ENCODE measurements at regions not wholly inside any gene's neighbourhood (a gene's known extent, or its start where the extent isn't known, plus 50 kb on each side); places are given as distances from the start of the nearest gene placed in this dataset.

DNA sequence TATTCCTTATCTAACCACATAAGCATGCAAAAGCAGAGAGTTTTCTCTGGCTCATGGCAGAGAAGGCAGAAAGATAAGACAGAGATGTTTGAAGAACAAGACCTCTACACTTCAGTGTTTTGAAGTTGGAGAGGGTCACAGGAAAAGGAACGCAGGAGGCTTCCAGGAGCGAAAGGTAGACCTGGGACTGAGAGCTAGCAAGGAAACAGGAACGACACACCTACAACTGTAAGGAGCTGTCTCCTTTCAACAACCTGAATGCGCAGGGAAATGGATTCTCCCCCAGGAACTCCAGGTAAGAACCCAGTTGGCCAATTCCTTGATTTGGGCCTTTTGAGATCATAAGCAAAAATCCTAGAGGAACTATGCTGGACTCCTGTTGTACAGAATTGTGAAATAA lies 746.6 kb upstream of the DDX18 start:
- H3K27me3 ChIP-seq (ENCODE audit: insufficient read depth, low read length) = no peaks in the 10 kb centered on the region
- ChIA-PET CTCF (no interaction called here), RAD21 (ENCODE audit: low non-redundant PET in 1 of 2, low total read pairs in 2 of 2, uncharacterized antibody in 2 of 2, unreplicated experiment in 2 of 2) (no interaction called here), POLR2A (no interaction called here)
- intact Hi-C loops (cut with micrococcal nuclease) = no loop called here
- H3K79me2 ChIP-seq (ENCODE audit: insufficient read depth, low read length) = no peaks in the 10 kb centered on the region
- H3K36me3 ChIP-seq (ENCODE audit: control insufficient read depth in 1 of 2, insufficient read depth in 2 of 2, low read length in 2 of 2) = no peaks in the 10 kb centered on the region
- H2AFZ ChIP-seq (ENCODE audit: low read depth, low read length, poor library complexity, severe bottlenecking) = no peak overlapping the region
- TF ChIP-seq REST (IDR thresholded peaks at IDR 0.05; ENCODE audit: low read depth) (no peak), SP1 (IDR thresholded peaks at IDR 0.05; ENCODE audit: low read depth) (no peak), CBX3 (IDR thresholded peaks at IDR 0.05; ENCODE audit: low read depth) (no peak), SRF (IDR thresholded peaks at IDR 0.05; ENCODE audit: low read depth) (no peak)
- TF ChIP-seq, protein P1, sequence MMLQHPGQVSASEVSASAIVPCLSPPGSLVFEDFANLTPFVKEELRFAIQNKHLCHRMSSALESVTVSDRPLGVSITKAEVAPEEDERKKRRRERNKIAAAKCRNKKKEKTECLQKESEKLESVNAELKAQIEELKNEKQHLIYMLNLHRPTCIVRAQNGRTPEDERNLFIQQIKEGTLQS (IDR thresholded peaks at IDR 0.05) = no peak
- no peaks in the 10 kb centered on the region for H4K20me1 ChIP-seq (ENCODE audit: insufficient read depth)
- BruUV-seq (replicated peaks) = no TSS peak
- ATAC-seq (no peak), DNase-seq (ENCODE audit: low read depth, low spot score) (no peak)
- H3K9me3 ChIP-seq (ENCODE audit: control insufficient read depth in 1 of 2, insufficient read depth in 1 of 2, low read depth in 1 of 2, low read length in 2 of 2) = peaks cover 12 to 35% of the 10 kb centered on the region in 2 experiments; a peak in 2 of 4 replicates
- H3K27ac ChIP-seq (ENCODE audit: low read depth, low read length) = no peak overlapping the region
- no peak overlapping the region for H3K4me3 ChIP-seq (replicated peaks in 1 of 2; ENCODE audit: low read depth in 1 of 2, low read length in 2 of 2)
- H3K4me1 ChIP-seq (ENCODE audit: control insufficient read depth in 1 of 2, insufficient read depth in 2 of 2, low read length in 2 of 2) = no peaks in the 10 kb centered on the region
- no peaks in the 10 kb centered on the region for H3K9me2 ChIP-seq (ENCODE audit: insufficient read depth)
- H3K9ac ChIP-seq (ENCODE audit: low read length) = no peak overlapping the region
- no peak overlapping the region for H3K4me2 ChIP-seq (ENCODE audit: low read length)

DNA sequence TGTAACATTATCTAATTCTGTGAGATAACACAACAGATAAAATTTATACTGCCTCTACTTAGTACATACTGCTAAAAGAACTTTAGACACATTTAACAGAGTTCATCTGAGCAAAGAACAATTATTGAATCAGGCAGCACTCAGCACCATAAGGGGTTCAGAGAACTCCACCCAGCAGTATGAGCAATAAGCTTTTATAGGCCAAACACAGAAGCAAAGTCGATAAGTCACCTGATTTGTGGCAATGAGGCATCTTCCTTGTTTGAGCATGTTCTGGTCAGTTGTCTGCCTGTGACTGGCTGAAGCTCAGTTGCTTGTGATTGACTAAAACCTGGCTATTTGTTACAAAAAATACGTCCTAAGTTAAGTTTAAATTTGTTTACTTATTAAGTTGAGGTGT lies 746.1 kb upstream of the DDX18 start:
- RAD21 ChIA-PET (ENCODE audit: low non-redundant PET in 1 of 2, low total read pairs in 2 of 2, uncharacterized antibody in 2 of 2, unreplicated experiment in 2 of 2) = no interaction called here
- CTCF ChIA-PET = no interaction called here
- H3K9ac ChIP-seq (ENCODE audit: low read length) = no peak overlapping the region
- no peaks in the 10 kb centered on the region for H3K9me2 ChIP-seq (ENCODE audit: insufficient read depth)
- H2AFZ ChIP-seq (ENCODE audit: low read depth, low read length, poor library complexity, severe bottlenecking) = no peak overlapping the region
- H3K27ac ChIP-seq (ENCODE audit: low read depth, low read length) = no peak overlapping the region
- POLR2A ChIA-PET = no interaction called here
- intact Hi-C loops (cut with micrococcal nuclease) = no loop called here
- no peak overlapping the region for H3K4me2 ChIP-seq (ENCODE audit: low read length)
- peaks cover 12 to 32% of the 10 kb centered on the region in 2 experiments; a peak in 2 of 4 replicates for H3K9me3 ChIP-seq (ENCODE audit: control insufficient read depth in 1 of 2, insufficient read depth in 1 of 2, low read depth in 1 of 2, low read length in 2 of 2)
- no peaks in the 10 kb centered on the region for H3K4me1 ChIP-seq (ENCODE audit: control insufficient read depth in 1 of 2, insufficient read depth in 2 of 2, low read length in 2 of 2)
- H3K4me3 ChIP-seq (replicated peaks in 1 of 2; ENCODE audit: low read depth in 1 of 2, low read length in 2 of 2) = no peak overlapping the region
- no peaks in the 10 kb centered on the region for H3K79me2 ChIP-seq (ENCODE audit: insufficient read depth, low read length)
- no TSS peak for BruUV-seq (replicated peaks)
- DNase-seq (ENCODE audit: low read depth, low spot score) = no peak
- ATAC-seq = no peak
- no peaks in the 10 kb centered on the region for H3K36me3 ChIP-seq (ENCODE audit: control insufficient read depth in 1 of 2, insufficient read depth in 2 of 2, low read length in 2 of 2)
- no peaks in the 10 kb centered on the region for H3K27me3 ChIP-seq (ENCODE audit: insufficient read depth, low read length)
- H4K20me1 ChIP-seq (ENCODE audit: insufficient read depth) = no peaks in the 10 kb centered on the region
- TF ChIP-seq CTCF (IDR thresholded peaks at IDR 0.05 in 2 of 3, conservative IDR thresholded peaks at IDR 0.05 in 1 of 3; ENCODE audit: borderline replicate concordance in 1 of 3, insufficient read depth in 1 of 3, low read depth in 2 of 3, low read length in 2 of 3) (no peak), FOSL1 (IDR thresholded peaks at IDR 0.05; ENCODE audit: low read depth) (no peak), REST (IDR thresholded peaks at IDR 0.05; ENCODE audit: low read depth) (no peak), TCF7L2 (IDR thresholded peaks at IDR 0.05; ENCODE audit: borderline replicate concordance, extremely low read depth, insufficient read depth, insufficient read length) (no peak), SIN3A (IDR thresholded peaks at IDR 0.05; ENCODE audit: low read depth) (no peak), SP1 (IDR thresholded peaks at IDR 0.05; ENCODE audit: low read depth) (no peak), CEBPB (IDR thresholded peaks at IDR 0.05; ENCODE audit: low read depth) (no peak), YY1 (IDR thresholded peaks at IDR 0.05; ENCODE audit: extremely low read depth, insufficient replicate concordance, low read depth, low read length) (no peak), CBX3 (IDR thresholded peaks at IDR 0.05; ENCODE audit: low read depth) (no peak)
